Panc1 (cell line): ENCODE measurements at regions not wholly inside any gene's neighbourhood (a gene's known extent, or its start where the extent isn't known, plus 50 kb on each side); places are given as distances from the start of the nearest gene placed in this dataset.

Experiments
- CTCF ChIP-seq: fragments of 450-650 bp; IDR thresholded peaks from 2 replicates; pipeline ENCODE4 v1.5.1; 2017; ENCODE audit warnings: mild to moderate bottlenecking
- POLR2AphosphoS5 ChIP-seq: IDR thresholded peaks from 2 replicates; pipeline ENCODE4 v1.6.1; 2012; ENCODE audit warnings: mild to moderate bottlenecking, low read depth, low read length, moderate library complexity
- SIN3A ChIP-seq: IDR thresholded peaks from 2 replicates; pipeline ENCODE4 v1.6.1; 2012; ENCODE audit warnings: low read depth, mild to moderate bottlenecking, low read length, moderate library complexity, borderline replicate concordance; ENCODE audit not compliant: insufficient read depth
- TCF7L2 ChIP-seq: IDR thresholded peaks from 2 replicates; pipeline ENCODE4 v1.6.1; 2011; ENCODE audit warnings: mild to moderate bottlenecking, low read depth, low read length, inconsistent platforms

DNA sequence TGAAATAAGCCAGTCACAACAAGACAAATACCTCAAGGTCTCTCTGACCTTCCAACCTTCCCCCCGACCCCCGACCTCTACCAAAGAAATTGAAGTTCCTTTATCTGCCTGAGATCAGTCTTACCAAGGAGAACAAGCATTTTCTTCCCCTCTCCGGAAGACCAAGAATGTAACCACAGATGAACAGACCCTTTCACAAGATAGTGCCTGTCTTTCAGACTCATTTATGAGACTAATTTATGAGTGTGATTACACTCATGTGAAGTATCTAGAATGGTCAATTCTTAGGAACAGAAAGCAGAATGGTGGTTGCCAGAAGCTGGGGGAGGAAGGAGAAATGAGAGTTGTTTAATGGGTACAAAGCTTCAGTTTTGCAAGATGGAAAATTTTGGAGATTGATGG, 108.9 kb upstream of the MKLN1 start:
- TF ChIP-seq POLR2AphosphoS5: no peak
- no peak for TF ChIP-seq SIN3A
- no peak for TF ChIP-seq CTCF
- no peak for TF ChIP-seq TCF7L2
